GM19351 (cell line): ENCODE measurements at regions not wholly inside any gene's neighbourhood (a gene's known extent, or its start where the extent isn't known, plus 50 kb on each side); places are given as distances from the start of the nearest gene placed in this dataset.
"Not testable (repeated sequence)": the region's sequence is repeated elsewhere in the genome, so short reads cannot be mapped to it uniquely, and the experiment has no call there.

Source experiments
- ATAC-seq: cut with Tn5 transposase; IDR thresholded peaks from one replicate; pipeline ENCODE4 v1.9.1; 2021; ENCODE audit warnings: mild to moderate bottlenecking, moderate library complexity; ENCODE audit not compliant: unreplicated experiment

- no peak for ATAC-seq
Observed at GRCh38 chr3:23111797-23112196, 91.3 kb upstream of the UBE2E2 start.

DNA sequence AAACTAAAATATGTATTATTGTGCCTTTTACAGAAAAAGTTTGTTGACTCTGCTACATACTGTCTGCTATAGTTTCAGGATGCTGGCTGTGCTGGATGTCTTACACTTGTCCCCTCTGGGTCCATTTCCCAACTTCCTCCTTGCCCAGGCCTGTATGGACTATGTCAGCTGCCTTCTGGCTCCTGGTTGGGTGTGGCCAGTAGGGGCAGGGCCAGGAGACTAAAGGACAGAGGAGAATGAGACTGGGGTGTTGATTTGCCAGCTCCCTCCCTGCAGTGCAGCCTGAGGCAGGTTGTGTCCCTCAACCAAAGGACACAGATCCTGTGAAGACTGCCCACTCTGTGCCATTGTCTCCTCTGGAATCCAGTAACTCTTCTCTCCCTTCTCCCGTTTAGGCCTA is 90.6 kb upstream of the UBE2E2 start:
- ATAC-seq: no peak

- no peak for ATAC-seq
Observed at GRCh38 chr3:23113455-23114171, 89.5 kb upstream of the UBE2E2 start.

DNA sequence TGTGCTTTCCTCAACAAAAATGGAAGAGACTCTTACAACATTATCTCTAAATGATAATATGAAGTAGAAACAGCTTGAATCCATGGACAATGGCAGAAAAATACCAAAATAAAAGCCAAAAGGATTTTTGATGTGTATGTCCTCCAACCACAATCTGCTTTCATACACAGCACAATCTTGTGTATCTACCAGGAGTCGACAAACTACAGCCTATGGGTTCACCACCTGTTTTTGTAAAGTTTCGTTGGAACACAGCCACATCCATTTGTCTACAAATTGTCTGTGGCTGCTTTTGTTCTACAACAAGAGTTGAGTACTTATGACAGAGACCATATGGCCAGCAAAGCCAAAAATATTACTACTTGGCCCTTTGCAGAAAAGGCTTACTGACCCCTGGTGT is 88.7 kb upstream of the UBE2E2 start:
- ATAC-seq: no peak

DNA sequence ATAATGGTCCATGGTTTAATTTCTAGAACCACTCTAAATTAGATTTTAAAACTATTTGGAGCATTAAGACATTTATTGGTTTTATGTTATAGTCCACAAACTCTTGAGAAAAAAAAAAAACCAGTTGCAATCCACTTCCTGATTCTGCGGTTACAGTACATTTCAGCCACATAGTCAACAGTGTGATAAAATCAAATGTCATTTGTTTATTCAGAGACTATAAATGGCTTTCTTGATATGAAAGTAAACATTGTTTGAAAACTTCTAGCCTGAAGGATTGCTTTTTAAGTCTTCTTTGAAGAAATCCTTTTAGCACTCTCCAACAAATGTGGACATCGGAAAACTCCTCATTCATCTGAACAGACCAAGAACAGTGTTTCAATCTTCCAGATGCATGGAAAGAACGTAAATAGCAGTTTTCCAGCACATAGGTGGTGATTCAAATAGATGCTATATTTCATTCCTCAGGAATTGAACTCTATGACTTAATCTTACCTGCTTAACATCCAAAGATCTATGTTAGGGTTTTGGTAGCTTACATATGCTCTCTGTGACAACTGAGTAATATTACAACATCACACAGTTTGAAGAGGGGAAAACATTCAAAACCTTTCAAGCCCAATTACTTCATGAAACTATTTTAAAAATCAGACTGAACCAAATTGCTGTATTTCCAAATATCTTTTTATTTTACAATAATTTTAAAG is 87.8 kb upstream of the UBE2E2 start:
- no peak for ATAC-seq

GRCh38 chr3:23116081-23116837 is 86.9 kb upstream of the UBE2E2 start:
- no peak for ATAC-seq

DNA sequence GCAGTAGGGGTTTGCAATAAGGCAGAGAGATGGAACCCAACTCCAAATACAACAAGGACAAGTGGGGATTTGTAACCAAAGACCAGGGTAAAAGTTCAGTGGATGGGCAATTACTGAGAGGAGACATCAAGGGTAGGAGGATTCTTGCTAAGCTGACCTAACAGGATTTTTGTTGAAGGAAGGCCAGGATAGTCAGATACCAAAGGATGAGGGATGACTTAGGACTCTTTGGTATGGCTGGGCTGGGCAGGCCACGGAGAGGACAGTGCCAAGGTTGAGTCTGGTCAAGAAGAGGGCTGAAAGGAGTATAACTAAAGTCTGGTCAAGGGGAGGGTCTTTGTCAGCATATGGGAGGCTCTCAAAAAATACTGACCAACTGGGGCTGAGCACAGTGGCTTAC is 85.3 kb upstream of the UBE2E2 start:
- ATAC-seq: no peak

GRCh38 chr3:23127196-23127595 is 75.9 kb upstream of the UBE2E2 start:
- ATAC-seq: no peak

GRCh38 chr3:23128655-23129054 is 74.5 kb upstream of the UBE2E2 start:
- ATAC-seq: no peak

- no peak for ATAC-seq
Observed at GRCh38 chr3:23129117-23129516, 74.0 kb upstream of the UBE2E2 start.

- ATAC-seq: no peak
Observed at GRCh38 chr3:23129817-23130216, 73.3 kb upstream of the UBE2E2 start.

- no peak for ATAC-seq
Observed at GRCh38 chr3:23130406-23130805, 72.7 kb upstream of the UBE2E2 start.

GRCh38 chr3:23135026-23135785 is 67.9 kb upstream of the UBE2E2 start:
- ATAC-seq: no peak

- no peak for ATAC-seq
Observed at GRCh38 chr3:23136054-23136453, 67.1 kb upstream of the UBE2E2 start.

GRCh38 chr3:23144051-23144450 is 59.1 kb upstream of the UBE2E2 start:
- not testable (repeated sequence) for ATAC-seq

DNA sequence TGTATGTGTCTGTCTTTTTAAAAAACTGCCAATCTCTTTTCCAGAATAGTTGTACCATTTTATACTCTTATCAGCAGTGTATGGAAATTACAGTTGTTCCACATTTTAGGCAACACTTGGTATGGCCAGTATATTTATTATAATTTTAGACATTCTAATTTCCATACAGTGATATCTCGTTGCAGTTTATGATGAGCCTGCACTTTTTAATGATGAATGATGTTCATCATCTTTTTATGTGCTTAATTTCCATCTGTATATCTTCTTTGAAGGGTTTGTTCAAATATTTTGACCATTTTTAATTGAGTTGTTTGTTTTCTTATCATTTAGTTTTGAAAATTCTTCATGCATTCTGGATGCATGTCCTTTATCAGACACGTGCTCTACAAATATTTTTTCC is 57.0 kb upstream of the UBE2E2 start:
- ATAC-seq: no peak

DNA sequence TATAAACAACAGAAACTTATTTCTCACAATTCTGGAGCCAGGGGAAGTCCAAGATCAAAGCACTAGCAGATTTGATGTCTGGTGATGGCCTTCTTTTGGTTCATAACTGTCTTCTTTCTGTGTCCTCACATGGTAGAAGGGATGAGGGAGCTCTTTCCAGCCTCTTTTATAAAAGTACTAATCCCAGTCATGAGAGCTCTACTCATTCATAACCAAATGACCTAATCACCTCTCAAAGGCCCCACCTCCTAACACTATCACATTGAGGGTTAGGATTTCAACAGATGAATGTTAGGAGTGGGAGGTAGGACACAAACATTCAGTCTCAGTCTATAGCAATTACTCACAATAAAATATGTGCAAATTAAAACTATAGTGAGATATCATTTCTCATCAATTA is 50.1 kb upstream of the UBE2E2 start:
- no peak for ATAC-seq
